ENCODE measurements at regions not wholly inside any gene's neighbourhood (a gene's known extent, or its start where the extent isn't known, plus 50 kb on each side); places are given as distances from the start of the nearest gene placed in this dataset.

GRCh38 chr10:78944723-78945312, 123.9 kb upstream of the ZMIZ1 start:
- TF ChIP-seq POLR2AphosphoS5 (IDR thresholded peaks at IDR 0.05; ENCODE audit: low read depth, low read length) (no peak), REST (IDR thresholded peaks at IDR 0.05; ENCODE audit: insufficient read depth in 1 of 2, low read depth in 2 of 2, low read length in 2 of 2) (no peak), TAF1 (IDR thresholded peaks at IDR 0.05; ENCODE audit: borderline replicate concordance, insufficient read depth, low read length) (no peak), FOXP2 (optimal IDR thresholded peaks at IDR 0.05; ENCODE audit: borderline replicate concordance, extremely low read depth, extremely low read length, insufficient read depth) (no peak)
